HG03378 (cell line): ENCODE measurements at regions not wholly inside any gene's neighbourhood (a gene's known extent, or its start where the extent isn't known, plus 50 kb on each side); places are given as distances from the start of the nearest gene placed in this dataset.

ENCODE experiments used
- ATAC-seq: cut with Tn5 transposase; IDR thresholded peaks from one replicate; pipeline ENCODE4 v1.9.1; 2021; ENCODE audit warnings: mild to moderate bottlenecking, moderate library complexity; ENCODE audit not compliant: unreplicated experiment

- ATAC-seq = no peak
These were observed 181.6 kb upstream of the GPR12 start for GRCh38 chr13:26942184-26942583.

GRCh38 chr13:26941345-26942174 is 181.0 kb upstream of the GPR12 start:
- ATAC-seq = no peak

GRCh38 chr13:26934096-26934495 is 173.5 kb upstream of the GPR12 start:
- ATAC-seq = no peak

- no peak for ATAC-seq
These were observed 171.9 kb upstream of the GPR12 start for GRCh38 chr13:26932465-26932864.

- ATAC-seq = no peak
These were observed 169.6 kb upstream of the GPR12 start for GRCh38 chr13:26929971-26930730.

- no peak for ATAC-seq
These were observed 166.9 kb upstream of the GPR12 start for GRCh38 chr13:26927511-26927910.

GRCh38 chr13:26926371-26926770 is 165.8 kb upstream of the GPR12 start:
- ATAC-seq = no peak

- ATAC-seq = no peak
These were observed 163.4 kb upstream of the GPR12 start for GRCh38 chr13:26923824-26924605.

GRCh38 chr13:26921918-26922317 is 161.3 kb upstream of the GPR12 start:
- no peak for ATAC-seq

- ATAC-seq = no peak
These were observed 160.2 kb upstream of the GPR12 start for GRCh38 chr13:26920614-26921355.

- no peak for ATAC-seq
These were observed 159.1 kb upstream of the GPR12 start for GRCh38 chr13:26919732-26920131.

GRCh38 chr13:26919311-26919710 is 158.7 kb upstream of the GPR12 start:
- no peak for ATAC-seq

- ATAC-seq = no peak
These were observed 154.0 kb upstream of the GPR12 start for GRCh38 chr13:26914624-26915023.

GRCh38 chr13:26914148-26914547 is 153.6 kb upstream of the GPR12 start:
- ATAC-seq = no peak

- no peak for ATAC-seq
These were observed 150.3 kb upstream of the GPR12 start for GRCh38 chr13:26910754-26911465.

GRCh38 chr13:26909477-26909876 is 148.9 kb upstream of the GPR12 start:
- ATAC-seq = no peak

- ATAC-seq = no peak
These were observed 147.5 kb upstream of the GPR12 start for GRCh38 chr13:26908126-26908525.

- ATAC-seq = no peak
These were observed 138.6 kb upstream of the GPR12 start for GRCh38 chr13:26899202-26899601.

- ATAC-seq = no peak
These were observed 137.3 kb upstream of the GPR12 start for GRCh38 chr13:26897706-26898550.
